PC-9 (cell line): ENCODE measurements at regions not wholly inside any gene's neighbourhood (a gene's known extent, or its start where the extent isn't known, plus 50 kb on each side); places are given as distances from the start of the nearest gene placed in this dataset.

ENCODE experiments used
- CTCF ChIP-seq: fragments of 200-600 bp; sonication (generic); conservative IDR thresholded peaks from 2 replicates; pipeline ENCODE4 v1.6.1; 2017; ENCODE audit warnings: mixed run types, antibody characterized with exemption, mild to moderate bottlenecking, moderate library complexity
- EZH2 ChIP-seq: fragments of 200-600 bp; sonication (generic); IDR thresholded peaks from 2 replicates; pipeline ENCODE4 v1.8.0; 2017; ENCODE audit warnings: antibody characterized with exemption, low read depth

- TF ChIP-seq CTCF, result no peak
- TF ChIP-seq EZH2, result no peak
Observed at GRCh38 chr3:83195243-83195642, 1433.8 kb upstream of the GBE1 start.
